ENCODE measurements at regions not wholly inside any gene's neighbourhood (a gene's known extent, or its start where the extent isn't known, plus 50 kb on each side); places are given as distances from the start of the nearest gene placed in this dataset.

GRCh38 chr13:64527561-64527960 lies 2702.6 kb downstream of the PCDH9 start:
- no peak for FAIRE-seq
- no peak overlapping the region for H3K4me3 ChIP-seq
- 62 to 70% methylated on average over 2 of the region's 2 CpGs for WGBS, 2 donors

GRCh38 chr13:64525687-64526086 lies 2704.4 kb downstream of the PCDH9 start:
- ATAC-seq (no peak), FAIRE-seq (no peak)
- TF ChIP-seq CTCF (IDR thresholded peaks at IDR 0.05), result no peak

More at GRCh38 chr13:64527561-64527960, 2702.6 kb downstream of the PCDH9 start:
- TF ChIP-seq CTCF (IDR thresholded peaks at IDR 0.05), result no peak
- H3K27ac ChIP-seq, result no peak overlapping the region
- H3K9me3 ChIP-seq, result no peaks in the 10 kb centered on the region
- H3K36me3 ChIP-seq, result no peaks in the 10 kb centered on the region
- DNase-seq, result no peak
- no peak for ATAC-seq
- intact Hi-C loops (cut with DNase I), result no loop called here
- H3K27me3 ChIP-seq, result no peaks in the 10 kb centered on the region
- no peaks in the 10 kb centered on the region for H3K4me1 ChIP-seq

GRCh38 chr13:64510747-64511146 lies 2719.4 kb downstream of the PCDH9 start:
- Histone ChIP-seq H3K9me3 (no peaks in the 10 kb centered on the region), H3K4me1 (no peaks in the 10 kb centered on the region), H3K36me3 (no peaks in the 10 kb centered on the region), H3K27me3 (no peaks in the 10 kb centered on the region), H3K27ac (no peak overlapping the region), H3K4me3 (no peak overlapping the region)
- FAIRE-seq, result no peak
- TF ChIP-seq CTCF (IDR thresholded peaks at IDR 0.05), result no peak
- no peak for ATAC-seq
- no peak for DNase-seq
- 60 to 65% methylated on average over 2 of the region's 2 CpGs for WGBS, 2 donors
- intact Hi-C loops (cut with DNase I), result no loop called here

More at GRCh38 chr13:64525687-64526086, 2704.4 kb downstream of the PCDH9 start:
- H3K9me3 ChIP-seq, result no peaks in the 10 kb centered on the region
- 84 to 88% methylated on average over 15 of the region's 15 CpGs for WGBS, 2 donors
- H3K27me3 ChIP-seq, result no peaks in the 10 kb centered on the region
- DNase-seq, result peak in 1 of 6 donors; percentile 37
- H3K4me3 ChIP-seq, result no peak overlapping the region
- no peaks in the 10 kb centered on the region for H3K4me1 ChIP-seq
- H3K27ac ChIP-seq, result no peak overlapping the region
- intact Hi-C loops (cut with DNase I), result no loop called here
- no peaks in the 10 kb centered on the region for H3K36me3 ChIP-seq

GRCh38 chr13:64506246-64506645 lies 2723.9 kb downstream of the PCDH9 start:
- FAIRE-seq, result no peak
- Histone ChIP-seq H3K27me3 (no peaks in the 10 kb centered on the region), H3K27ac (no peak overlapping the region), H3K4me1 (no peaks in the 10 kb centered on the region), H3K4me3 (no peak overlapping the region), H3K36me3 (no peaks in the 10 kb centered on the region), H3K9me3 (no peaks in the 10 kb centered on the region)
- TF ChIP-seq CTCF (IDR thresholded peaks at IDR 0.05), result no peak
- ATAC-seq, result no peak
- WGBS, 2 donors, result 52 to 93% methylated on average over 1 of the region's 1 CpG
- DNase-seq, result no peak
- intact Hi-C loops (cut with DNase I), result no loop called here

- no peak for TF ChIP-seq CTCF (IDR thresholded peaks at IDR 0.05)
- no peak for FAIRE-seq
- ATAC-seq, result no peak
- Histone ChIP-seq H3K27ac (no peak overlapping the region), H3K4me1 (no peaks in the 10 kb centered on the region), H3K9me3 (no peaks in the 10 kb centered on the region), H3K36me3 (no peaks in the 10 kb centered on the region), H3K27me3 (no peaks in the 10 kb centered on the region), H3K4me3 (no peak overlapping the region)
- 59 to 68% methylated on average over 4 of the region's 4 CpGs for WGBS, 2 donors
- DNase-seq, result no peak
- intact Hi-C loops (cut with DNase I), result no loop called here
Observed at GRCh38 chr13:64505336-64505910, 2724.7 kb downstream of the PCDH9 start.

Data from pancreas (tissue), 10 donors.